Amniotic epithelial cell (primary cell): ENCODE measurements at regions not wholly inside any gene's neighbourhood (a gene's known extent, or its start where the extent isn't known, plus 50 kb on each side); places are given as distances from the start of the nearest gene placed in this dataset.

Experiments used
- DNase-seq: peaks from one replicate; pipeline ENCODE4 v3.0.0-alpha.2; 2010; ENCODE audit warnings: low read depth

DNA sequence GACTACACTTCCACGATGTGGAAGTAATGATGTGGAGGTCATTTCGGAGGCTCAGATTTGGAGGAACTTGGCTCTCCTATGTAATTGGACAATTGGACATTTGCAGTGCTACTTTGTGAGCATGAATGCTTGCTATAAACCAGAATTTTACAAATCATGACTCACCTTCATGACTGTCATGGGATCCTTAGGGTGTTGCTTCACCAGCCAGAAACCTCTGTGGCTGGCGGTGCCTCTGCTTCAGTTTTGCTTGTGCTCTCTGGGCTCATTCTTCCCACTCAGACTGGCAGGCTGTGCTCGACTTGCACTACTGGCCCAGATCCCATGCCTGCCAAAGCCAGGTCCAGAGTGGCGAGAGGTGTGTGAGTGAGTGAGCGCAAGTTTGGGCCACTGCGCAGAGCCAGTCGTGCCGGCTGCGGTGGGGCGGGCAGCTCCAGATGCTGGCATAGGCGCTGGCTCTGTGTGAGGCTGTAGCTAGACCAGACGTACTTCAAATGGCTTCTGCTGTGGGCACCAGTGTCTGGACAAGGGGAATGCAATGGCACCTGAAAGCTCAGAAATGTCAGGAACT lies 387.8 kb downstream of the AEBP2 start:
- DNase-seq = peak; percentile 77

DNA sequence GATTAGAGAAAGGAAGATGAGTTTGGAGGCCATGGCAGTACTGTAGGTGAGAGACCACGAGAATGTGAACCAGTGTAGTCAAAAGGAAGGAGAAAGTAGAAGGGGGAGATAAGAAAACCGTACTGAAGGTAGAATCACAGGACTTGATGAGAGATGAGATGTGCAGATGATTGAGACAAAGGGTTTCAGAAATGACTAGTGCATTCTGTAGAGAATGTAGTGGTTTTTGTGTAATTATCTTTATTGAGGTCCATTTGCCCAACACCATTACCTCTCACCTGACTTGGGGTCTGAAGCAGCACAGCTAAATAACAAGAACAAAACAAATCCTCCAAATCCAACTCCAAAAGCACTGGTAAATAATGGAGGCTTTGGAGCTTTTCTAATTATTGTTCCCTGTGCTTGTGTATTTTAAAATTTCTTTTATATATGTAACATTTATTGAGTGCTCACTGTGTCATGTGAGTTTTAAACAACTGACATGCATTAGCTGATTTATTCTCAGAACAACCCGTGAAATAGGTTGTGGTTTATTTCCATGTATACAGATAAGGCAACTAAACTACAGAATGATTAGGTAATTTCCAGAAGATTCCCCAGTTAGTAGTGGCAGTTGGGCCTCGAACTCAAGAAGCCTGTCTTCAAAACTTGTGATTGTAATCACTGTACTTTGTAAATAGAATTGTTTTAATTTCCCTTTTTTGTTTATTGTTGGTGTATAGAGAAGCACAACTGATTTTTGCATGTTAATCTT lies 390.0 kb downstream of the AEBP2 start:
- DNase-seq = peak; percentile 81

DNA sequence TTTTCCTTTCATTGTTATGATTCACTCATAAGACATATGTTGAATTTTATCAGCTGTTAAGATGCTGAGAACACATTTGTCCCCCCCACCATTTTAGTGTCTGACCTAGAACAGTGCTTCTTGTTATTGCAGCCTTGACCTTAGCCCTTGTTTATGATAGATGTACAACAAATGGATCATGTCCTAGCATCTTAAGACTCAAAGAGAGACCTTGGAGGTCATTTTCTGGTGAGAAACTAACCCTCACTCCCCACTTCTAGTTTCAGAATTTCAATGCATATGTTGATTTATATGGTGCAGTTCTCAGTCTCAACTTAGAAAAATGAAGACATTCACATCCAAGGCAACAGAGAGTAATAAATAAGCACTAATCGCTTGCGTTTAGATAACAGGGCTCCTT lies 391.2 kb downstream of the AEBP2 start:
- peak; percentile 85 for DNase-seq

DNA sequence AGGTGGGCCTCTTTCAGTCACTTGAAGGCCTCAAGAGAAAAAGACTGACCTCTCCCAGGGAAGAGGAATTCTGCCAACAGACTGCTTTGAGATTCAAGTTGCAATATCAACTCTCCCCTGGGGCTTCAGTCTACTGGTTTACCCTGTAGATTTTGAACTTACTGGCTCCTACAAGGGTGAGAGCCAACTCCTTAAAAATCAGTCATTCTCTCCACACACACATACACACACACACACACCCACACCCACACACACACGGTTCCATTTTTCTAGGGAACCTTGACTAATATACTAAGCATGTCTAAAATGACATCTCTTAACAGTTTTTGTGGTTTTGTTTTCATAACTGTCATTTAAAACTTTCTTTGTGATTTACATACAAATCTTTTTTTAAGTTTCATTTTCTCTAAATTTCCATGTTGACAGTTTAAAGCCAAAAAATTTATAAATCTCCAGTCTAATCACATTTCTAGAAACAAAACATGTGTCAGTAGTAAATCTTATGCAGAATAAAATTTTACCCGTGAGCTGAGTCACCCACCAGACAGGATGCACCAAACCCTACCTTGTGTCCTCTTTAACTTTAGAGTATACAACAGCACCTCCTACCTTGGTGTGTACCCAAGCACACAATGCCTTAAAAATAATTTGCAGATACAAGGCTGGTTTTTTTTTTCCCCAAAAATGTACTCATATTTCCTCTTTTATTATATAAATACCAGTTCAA lies 394.6 kb downstream of the AEBP2 start:
- peak; percentile 68 for DNase-seq

DNA sequence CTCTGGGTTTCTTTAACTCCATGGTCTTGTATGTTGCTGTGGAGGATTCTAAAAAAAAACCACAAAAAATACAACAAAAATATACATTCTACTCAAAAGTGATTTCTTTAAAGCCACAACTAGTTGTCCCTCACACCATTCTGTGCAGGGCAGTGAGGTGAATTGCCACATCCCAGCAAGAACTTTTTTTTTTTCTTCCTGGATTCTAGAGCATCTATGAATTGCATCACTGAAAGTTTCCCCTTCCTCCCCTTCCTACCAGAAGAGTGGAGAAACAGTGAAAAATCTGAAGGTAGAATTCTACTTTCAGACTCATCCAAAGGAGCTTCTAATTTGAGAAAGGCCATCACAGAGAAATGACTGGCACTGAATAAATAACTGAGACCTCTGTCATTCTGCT lies 395.3 kb downstream of the AEBP2 start:
- peak; percentile 70 for DNase-seq

DNA sequence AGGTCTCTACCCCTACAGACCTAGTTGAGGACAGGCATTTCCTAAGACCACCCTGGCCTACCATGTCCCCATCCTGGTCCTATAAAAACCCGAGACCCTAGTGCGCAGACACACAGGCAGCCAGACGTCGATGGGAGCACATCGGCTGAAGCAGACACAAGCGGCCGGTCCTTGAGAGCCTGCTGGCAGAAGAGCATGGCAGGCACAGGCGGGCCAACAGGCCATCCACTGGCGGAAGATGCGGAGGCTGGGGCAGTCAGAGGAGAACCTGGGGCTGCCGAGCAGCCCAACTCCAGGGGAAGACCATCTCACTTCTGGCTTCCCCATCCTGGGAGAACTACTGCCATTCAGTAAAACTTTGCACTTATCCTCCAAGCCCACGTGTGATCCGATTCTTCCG lies 396.8 kb downstream of the AEBP2 start:
- DNase-seq = no peak

DNA sequence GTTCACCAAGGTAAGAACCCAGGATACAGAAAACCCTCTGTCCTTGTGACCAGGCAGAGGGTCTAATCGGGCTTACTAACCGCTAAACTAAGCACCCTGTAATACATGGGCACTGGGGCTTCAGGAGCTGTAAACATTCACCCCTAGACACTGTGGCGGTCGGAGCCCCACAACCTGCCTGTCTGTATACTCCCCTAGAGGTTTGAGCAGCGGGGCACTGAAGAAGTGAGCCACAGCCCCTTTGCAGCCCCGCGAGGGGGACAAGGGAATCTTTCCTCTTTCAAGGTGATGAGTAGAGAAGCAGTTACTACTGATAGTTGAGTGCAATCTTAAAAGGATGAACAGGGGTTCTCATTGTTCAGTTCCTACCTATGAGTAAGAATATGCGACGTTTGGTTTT lies 397.2 kb downstream of the AEBP2 start:
- no peak for DNase-seq

DNA sequence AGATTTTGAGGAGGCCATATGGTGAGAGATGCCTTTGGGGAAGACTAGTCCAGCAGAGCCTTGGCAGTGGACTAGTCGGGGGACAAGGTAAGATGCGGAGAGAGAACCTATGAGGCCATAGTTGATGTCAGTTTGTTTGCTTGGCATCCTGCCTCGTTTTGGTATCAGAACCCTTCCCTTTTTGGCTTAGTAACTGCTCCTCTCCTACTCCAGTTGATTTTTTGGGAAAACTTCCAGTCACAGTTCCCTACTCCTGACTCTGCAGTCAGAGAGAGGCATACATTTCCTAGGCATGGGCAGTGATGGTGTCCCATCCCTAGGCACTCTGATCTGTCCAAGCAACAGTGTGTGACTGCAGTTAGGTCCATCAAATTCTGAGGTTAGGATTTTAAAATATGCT lies 398.3 kb downstream of the AEBP2 start:
- DNase-seq = no peak

DNA sequence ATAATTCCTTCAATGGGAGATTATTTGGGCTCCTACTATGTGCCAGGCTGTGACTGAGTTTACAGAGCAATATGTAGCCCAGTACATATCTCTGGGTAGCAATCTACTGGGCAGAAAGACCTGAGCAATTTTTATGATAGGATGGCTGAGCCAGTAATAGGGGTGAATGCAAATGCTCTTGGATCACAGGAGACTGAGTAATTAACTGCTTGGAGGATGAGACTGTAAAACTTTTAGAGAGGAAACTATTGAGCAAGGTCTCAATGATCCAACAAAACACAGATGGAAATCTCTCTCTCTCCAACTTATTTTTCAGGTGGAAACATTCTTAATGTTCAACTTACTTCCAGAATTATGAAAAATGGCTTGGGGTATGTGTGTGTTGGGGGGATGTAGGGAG lies 402.2 kb downstream of the AEBP2 start:
- peak; percentile 66 for DNase-seq

DNA sequence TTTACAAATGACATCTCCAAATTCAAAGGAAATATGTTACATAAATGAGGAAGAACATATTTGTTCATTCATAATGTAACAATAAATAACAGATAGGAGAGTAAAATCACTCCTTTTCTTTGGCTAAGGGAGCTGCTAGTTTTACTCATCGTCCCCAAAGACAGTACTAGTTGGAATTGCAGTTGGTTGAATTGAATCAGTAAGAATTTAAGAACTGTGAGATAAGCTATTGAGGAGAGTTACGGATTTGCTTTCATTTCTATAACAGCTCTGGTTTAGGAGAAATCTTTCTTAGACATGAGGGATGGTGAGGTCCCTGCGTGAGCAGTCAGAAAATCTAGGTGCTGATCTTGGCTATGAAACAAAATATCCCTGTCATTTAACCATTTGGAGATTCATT lies 402.8 kb downstream of the AEBP2 start:
- DNase-seq = peak; percentile 37

DNA sequence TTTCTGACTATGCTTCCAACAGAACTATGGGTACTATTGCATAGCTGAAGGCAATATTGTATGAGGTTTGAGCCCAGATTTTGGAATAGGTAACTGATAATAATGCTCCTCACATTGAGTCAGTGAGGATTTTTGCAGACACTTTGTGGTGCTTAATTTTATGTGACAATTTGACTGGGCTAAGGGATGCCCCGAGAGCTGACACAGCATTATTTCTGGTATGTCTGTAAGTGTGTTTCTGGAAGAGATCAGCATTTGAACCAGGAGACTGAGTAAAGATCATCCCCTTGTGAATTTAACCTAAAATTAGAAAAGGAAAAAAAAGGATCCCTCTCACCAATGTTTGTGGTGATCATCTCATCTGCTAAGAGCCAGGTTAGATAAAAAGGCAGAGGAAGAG lies 404.9 kb downstream of the AEBP2 start:
- no peak for DNase-seq

DNA sequence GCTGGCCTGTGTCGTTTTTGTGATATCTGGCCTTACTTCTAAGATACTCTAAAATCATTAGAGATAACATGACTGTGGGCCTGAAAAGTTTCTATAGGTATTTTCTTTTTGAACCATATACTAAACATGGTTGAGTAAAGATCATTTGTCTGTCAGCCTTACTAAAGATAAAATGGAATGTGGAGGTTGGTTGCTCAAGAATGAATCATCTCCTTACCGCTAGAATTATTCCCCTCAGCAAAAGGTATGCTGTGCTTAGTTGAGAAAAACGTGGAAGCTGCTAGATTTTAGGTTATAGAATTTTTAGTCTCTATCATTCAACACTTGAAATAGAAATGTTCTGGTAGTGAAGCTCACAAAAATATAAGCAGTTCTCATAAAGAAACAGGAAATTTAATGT lies 407.3 kb downstream of the AEBP2 start:
- peak; percentile 93 for DNase-seq

DNA sequence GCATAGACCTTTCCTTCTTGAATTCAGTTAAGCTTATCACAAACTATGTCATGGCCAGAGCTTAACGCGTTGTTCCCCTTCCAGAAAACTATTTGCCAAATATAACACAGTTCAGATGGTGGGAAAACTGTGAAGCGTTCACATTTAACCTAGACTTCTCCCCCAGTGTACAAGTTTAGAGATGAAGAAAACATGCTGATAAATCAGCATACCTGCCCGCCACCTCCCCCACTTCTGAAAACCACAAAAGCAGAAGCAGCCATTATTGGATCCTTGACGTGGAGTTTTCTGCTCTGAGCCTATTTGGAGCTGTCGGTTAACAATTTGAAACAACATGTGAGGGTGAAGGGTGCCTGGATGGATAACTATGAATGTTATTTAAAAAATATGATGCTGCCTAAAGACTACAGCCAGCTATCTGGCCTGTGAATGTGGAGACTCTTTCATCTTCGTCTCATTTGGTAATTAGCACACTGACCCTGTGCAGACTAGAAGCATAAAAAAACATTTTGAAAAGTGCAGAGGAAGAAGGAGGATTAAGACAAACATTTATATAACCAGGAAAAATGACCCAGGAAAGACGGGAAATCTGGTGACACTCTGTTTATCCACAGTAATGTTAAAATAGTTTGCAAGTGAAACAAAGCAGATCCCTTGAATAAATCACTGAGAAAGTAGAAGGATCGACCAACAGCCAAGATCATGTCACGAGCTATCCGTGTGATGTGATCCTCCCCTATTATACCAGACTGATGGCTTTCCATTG lies 408.2 kb downstream of the AEBP2 start:
- DNase-seq = peak; percentile 97

DNA sequence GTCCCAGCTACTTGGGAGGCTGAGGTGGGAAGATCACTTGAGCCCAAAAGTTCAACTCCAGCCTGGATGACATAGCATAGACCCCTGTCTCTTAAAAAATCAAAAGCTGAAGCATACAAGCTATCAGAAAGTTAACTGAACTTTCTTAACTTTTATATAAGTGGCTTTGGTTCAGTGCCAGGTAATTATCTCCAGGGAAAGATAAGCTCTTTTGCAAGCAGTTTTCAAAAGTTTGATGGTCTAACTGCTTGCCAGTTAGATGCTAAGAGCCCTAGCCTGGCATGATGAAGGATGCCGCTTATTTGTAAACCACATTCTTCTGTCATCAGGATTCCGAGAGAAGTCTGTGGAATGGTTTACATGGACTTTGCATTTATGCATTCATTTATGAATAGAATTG lies 409.1 kb downstream of the AEBP2 start:
- peak; percentile 85 for DNase-seq

DNA sequence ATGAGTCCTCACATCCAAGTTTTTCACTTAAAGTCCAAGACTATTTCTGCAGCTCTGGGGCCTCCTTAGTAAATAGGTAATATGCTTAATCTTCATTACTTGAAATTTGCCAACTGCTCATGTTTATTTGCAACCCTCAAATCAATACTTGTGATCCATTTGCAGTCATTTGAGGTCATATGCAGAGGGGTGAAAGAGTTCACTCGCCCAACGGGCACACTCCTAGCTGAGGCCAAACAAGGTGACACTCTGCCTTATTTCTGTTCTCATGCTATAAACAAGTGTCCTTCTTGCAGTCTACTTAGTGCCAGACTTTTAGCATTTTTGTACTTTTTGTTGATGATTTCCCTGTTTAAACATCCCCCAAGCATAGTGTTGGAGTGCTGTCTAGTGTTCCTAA lies 409.9 kb downstream of the AEBP2 start:
- DNase-seq = no peak

DNA sequence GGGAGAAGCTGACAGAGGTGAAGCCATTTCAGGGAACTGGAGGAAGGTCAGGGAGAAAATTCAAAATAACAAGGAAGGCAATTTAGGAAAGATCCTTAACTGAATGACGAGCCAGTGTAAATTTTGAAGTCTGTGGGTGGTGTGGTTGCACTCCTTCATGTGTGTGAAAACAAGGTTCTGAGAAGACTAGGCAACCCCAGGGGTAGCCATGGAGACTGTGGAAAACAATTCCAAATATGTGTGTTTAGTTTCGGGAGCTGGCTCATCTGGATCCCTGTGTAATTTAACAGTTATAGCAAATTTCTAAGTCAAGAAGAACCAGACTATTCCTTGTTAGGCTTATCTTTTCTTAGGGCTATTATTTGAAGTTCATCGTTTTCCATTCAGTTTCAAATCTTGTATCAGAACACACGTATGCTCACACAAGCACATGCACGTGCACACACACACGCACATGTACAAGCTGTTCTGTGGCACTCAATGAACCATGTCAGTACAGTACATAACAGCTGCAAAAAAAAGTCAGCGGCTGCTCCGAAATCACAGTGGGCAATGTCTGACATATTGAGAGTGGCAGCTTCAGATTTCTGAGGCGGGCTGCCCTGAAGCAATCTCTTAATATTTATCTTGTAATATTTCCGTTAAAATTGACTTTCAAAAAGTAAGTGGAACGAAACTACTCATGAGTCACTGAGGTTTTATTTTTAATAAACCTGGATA lies 411.2 kb downstream of the AEBP2 start:
- peak; percentile 68 for DNase-seq

DNA sequence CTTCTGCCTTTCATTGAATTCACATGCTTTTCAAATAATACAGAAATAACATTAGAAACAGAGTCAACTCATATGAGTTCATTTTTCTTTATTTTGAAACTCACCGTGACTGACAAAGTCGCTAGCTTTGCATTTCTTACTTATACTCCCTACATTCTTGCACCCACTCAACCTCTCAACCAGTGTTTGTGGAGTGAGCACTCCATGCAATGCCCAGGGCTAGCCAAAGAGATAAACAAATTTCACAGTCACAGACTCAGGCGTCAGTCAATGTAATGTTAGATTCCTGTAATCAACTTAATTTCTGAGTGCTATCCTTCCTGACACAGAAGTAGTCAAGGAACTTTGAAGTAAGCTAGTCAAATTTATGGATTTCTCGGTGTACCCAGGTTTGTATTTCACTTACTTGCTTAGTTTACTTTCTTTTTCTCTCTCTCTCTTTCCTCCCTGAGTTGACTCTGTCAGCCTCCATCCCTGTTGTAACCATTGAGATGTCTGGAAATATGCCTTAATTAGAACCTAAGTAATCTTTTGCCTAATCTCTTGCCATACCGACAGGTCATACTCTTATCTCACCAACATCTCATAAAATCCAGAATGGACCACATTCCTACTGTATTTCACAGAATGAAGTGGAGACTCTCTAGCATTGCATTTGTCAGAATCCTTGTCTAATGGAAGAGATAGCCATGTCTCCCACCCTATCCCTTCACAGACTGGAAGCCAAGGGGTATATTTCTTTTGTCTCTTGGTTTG lies 413.0 kb downstream of the AEBP2 start:
- DNase-seq = peak; percentile 48

DNA sequence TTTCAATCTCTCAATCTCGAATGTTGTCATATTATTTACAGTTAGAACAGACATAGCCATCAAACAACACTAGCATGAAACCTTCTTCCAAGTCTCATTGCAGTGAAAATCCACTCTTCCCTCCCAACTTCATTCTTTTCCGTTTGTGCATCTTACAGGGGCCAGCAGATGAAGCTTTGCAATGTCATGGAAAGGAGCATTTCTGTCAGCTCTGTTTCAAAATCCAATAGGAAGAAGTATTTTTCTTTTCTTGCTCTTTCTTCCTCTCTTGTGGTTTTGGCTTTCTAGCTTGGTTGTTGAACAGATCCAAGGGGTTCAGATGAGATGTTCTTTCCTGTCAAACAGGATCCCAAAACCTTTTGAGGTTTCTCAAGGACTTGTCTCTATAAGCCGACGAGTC lies 416.6 kb downstream of the AEBP2 start:
- no peak for DNase-seq

DNA sequence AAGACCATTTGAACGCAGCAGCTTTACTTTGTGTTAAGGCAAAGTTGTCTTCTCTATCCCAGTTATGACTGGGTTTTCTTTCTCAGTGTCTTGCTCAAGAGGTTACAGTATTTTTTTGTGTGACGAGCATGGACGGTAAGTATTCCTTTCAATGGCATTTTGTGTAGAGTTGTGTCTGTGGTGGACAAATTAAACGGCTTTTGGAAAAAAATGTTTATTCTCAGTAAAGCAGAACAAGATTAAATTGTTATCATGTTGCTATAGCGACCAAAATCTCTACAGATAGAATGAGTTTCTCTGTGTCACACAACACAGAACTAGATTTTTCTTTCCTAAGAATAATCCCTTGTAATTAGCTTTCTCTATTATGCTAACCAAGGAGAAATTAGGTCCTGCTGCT lies 417.1 kb downstream of the AEBP2 start:
- peak; percentile 72 for DNase-seq

DNA sequence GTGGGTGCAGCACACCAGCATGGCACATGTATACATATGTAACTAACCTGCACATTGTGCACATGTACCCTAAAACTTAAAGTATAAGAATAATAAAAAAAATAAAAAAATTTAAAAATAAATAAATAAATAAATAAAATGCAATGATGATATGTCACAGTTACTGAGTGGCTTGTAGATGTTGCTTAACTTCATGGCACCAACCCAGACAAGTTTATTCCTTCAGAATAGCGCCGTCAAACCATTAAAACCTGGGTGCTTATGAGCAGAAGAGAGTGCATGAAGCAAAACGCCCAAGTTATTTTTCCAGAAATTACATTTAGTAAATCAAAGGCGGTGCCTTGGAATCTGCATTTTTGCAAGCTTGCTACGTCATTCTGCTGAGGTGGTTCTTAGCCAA lies 417.9 kb downstream of the AEBP2 start:
- no peak for DNase-seq

DNA sequence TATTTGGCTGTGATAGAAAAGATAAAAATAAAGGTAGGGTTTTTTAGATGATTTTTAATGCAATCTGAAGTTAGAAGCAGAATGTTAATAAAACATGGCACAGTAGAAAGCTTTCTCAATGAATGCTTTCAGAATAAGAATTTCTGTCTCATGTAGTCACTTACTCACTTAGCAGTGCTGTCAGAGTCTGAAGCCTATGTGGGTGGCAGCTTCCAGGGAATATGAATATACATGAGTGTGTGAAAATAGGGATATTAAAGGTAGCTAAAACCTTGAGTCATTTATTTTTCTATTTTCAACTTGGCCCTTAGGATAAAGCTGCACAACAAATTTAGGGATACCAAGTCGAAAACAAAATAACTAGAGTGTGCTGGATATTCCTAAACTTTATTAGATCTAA lies 427.9 kb downstream of the AEBP2 start:
- DNase-seq = no peak
